ENCODE measurements at regions not wholly inside any gene's neighbourhood (a gene's known extent, or its start where the extent isn't known, plus 50 kb on each side); places are given as distances from the start of the nearest gene placed in this dataset.
"Not testable (repeated sequence)": the region's sequence is repeated elsewhere in the genome, so short reads cannot be mapped to it uniquely, and the experiment has no call there.

DNA sequence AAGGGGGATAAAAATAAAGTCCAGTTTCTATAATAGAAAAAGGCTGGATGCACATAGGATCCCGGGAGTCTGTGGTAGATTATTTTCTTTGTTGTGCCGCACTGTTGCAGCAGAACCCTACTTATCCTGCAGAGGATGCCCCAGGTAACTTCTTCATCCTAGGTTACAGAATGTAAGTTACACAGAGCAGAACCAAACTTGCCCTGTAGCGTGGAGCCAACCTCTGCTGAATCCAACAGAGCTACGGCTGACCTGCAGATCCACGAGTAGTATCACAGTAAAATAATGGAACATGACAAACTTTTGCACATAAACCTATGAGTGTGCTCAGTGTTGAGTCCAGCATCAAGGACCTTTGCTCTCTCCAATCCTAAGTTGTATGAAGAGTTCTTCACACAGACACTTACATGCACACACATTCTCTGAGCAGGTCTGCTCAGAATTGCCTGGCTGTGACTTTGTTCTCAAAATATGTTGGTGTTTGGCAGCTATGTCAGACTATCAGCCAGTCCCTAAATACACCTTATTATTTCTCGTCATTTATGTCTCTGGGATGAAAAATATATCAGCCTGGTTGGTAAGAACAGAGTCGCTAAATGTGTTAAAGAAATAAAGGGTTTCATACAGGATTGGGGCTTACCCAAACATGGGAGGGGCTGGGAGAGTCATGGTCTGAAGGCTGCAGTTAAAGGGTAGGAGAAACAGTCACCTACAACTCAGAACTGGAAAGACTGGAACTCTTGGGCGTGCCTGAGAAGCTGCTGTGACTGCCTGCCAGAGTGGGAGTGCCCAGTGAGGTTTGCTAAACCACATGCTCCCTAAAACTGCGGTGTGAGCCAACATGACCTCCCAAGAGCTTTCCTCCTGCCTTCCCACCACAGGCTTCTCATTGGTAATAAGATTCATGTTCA, 165.1 kb upstream of the SLC24A3 start:
- Histone ChIP-seq H3K9me3 (ENCODE audit: insufficient read depth, low read depth, low read length) (no peaks in the 10 kb centered on the region), H3K27ac (ENCODE audit: low read length) (no peak overlapping the region)

DNA sequence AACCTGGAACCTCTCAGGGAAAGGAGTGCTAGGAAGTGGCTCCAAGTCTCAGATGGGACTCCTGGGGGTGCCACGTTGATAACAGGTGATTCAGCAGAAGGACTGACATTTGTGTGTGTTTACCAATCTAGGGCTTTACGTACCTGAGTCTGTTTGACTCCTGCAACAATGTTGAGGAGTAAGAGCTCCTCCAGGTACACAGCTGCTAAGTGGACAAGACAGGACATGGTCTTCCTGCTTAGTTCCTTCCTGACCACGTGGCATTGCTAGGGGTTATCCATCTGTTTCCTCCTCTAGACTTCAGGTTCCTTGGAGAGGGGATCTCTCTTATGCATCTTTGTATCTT, 164.5 kb upstream of the SLC24A3 start:
- H3K4me1 ChIP-seq (ENCODE audit: insufficient read depth, low read length) = peaks cover 4% of the 10 kb centered on the region; the same call in 1 of the 2 replicates
- H3K36me3 ChIP-seq (ENCODE audit: insufficient read depth, low read depth, low read length) = no peaks in the 10 kb centered on the region
- no peak overlapping the region for H3K27ac ChIP-seq (ENCODE audit: low read length)
- H3K4me3 ChIP-seq (ENCODE audit: low read length) = no peak overlapping the region
- no peak overlapping the region for H3K9ac ChIP-seq (ENCODE audit: low read depth, low read length)
- H3K9me3 ChIP-seq (ENCODE audit: insufficient read depth, low read depth, low read length) = no peaks in the 10 kb centered on the region
- H3K27me3 ChIP-seq (ENCODE audit: insufficient read depth, low read length) = no peaks in the 10 kb centered on the region

More for the DNA sequence above, 165.1 kb upstream of the SLC24A3 start:
- Histone ChIP-seq H3K4me1 (ENCODE audit: insufficient read depth, low read length) (peaks cover 4% of the 10 kb centered on the region; the same call in 1 of the 2 replicates), H3K36me3 (ENCODE audit: insufficient read depth, low read depth, low read length) (no peaks in the 10 kb centered on the region), H3K27me3 (ENCODE audit: insufficient read depth, low read length) (no peaks in the 10 kb centered on the region), H3K4me3 (ENCODE audit: low read length) (no peak overlapping the region), H3K9ac (ENCODE audit: low read depth, low read length) (no peak overlapping the region)

DNA sequence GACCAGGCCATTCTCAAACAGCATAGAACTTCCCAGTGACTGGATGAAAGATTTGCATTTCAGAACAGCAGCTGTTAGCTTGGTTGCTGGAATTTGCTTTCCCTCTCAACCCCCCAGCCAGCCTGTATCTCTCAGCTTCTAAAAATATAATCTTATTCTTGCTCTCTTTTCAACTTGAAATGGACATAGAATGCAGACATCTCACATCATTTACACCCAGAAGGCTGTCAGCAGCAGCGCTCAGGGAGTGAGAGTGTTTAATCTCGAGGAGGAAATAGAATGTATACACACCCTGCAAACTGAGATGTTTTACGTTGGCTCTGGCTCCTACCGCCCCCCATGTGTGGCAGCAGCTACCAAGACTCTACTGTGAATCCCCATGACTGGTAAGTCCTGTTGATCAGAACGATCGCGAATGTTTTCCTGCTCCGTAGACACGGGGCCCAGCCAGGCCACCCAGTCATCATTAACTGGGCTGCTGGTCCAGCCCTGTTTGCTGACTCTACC, 163.4 kb upstream of the SLC24A3 start:
- H3K4me1 ChIP-seq (ENCODE audit: insufficient read depth, low read length) = peaks cover 4% of the 10 kb centered on the region; the same call in 1 of the 2 replicates
- H3K36me3 ChIP-seq (ENCODE audit: insufficient read depth, low read depth, low read length) = no peaks in the 10 kb centered on the region

DNA sequence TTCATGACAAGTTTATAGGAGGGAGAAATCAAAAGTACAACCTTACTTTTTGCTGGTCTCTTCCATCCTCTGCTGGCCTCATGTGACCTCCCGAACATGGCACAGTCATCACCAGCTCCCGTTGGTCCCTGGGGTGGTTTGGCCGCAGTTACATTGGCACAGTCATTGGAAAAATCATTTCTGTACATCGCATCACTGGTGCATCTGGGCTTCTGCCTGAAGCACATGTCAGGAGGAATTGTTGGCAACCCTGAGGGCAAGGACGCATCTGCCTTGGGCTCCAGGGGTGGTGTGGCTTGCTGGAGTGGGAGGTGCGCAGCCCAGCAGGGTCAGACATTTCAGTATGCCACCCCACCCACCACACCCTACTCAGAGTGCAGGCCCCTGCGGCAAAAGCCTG, 162.9 kb upstream of the SLC24A3 start:
- no peak overlapping the region for H3K9ac ChIP-seq (ENCODE audit: low read depth, low read length)
- H3K9me3 ChIP-seq (ENCODE audit: insufficient read depth, low read depth, low read length) = no peaks in the 10 kb centered on the region
- no peak overlapping the region for H3K4me3 ChIP-seq (ENCODE audit: low read length)
- H3K27ac ChIP-seq (ENCODE audit: low read length) = no peak overlapping the region
- H3K4me1 ChIP-seq (ENCODE audit: insufficient read depth, low read length) = peaks cover 4% of the 10 kb centered on the region; the same call in 1 of the 2 replicates
- H3K36me3 ChIP-seq (ENCODE audit: insufficient read depth, low read depth, low read length) = no peaks in the 10 kb centered on the region
- no peaks in the 10 kb centered on the region for H3K27me3 ChIP-seq (ENCODE audit: insufficient read depth, low read length)

More for the DNA sequence above, 163.4 kb upstream of the SLC24A3 start:
- H3K9me3 ChIP-seq (ENCODE audit: insufficient read depth, low read depth, low read length) = no peaks in the 10 kb centered on the region
- no peak overlapping the region for H3K4me3 ChIP-seq (ENCODE audit: low read length)
- no peak overlapping the region for H3K9ac ChIP-seq (ENCODE audit: low read depth, low read length)
- no peak overlapping the region for H3K27ac ChIP-seq (ENCODE audit: low read length)
- H3K27me3 ChIP-seq (ENCODE audit: insufficient read depth, low read length) = no peaks in the 10 kb centered on the region

DNA sequence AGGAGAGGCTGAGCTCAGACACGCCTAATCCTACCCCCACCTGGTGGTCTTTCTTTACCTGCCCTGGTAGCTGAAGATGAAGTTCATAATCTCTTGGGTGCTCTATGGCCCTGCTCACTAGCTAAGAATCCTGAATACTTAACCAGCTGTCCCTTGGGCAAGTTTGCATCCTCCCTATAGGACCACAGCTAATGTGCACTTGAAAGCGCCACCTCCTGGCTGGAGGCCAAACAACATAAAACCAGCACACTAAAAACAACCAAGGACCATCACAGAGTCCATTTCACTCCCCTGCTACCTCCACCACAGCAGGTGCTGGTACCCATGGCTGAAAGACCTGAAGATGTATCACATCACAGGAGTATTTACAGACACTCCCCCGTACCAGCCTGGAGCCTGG, 155.5 kb upstream of the SLC24A3 start:
- H3K27ac ChIP-seq (ENCODE audit: low read length) = no peak overlapping the region
- peaks cover 17% of the 10 kb centered on the region for H3K9me3 ChIP-seq (ENCODE audit: insufficient read depth, low read depth, low read length)
- no peaks in the 10 kb centered on the region for H3K27me3 ChIP-seq (ENCODE audit: insufficient read depth, low read length)
- no peak overlapping the region for H3K4me3 ChIP-seq (ENCODE audit: low read length)
- no peaks in the 10 kb centered on the region for H3K36me3 ChIP-seq (ENCODE audit: insufficient read depth, low read depth, low read length)
- H3K9ac ChIP-seq (ENCODE audit: low read depth, low read length) = no peak overlapping the region
- H3K4me1 ChIP-seq (ENCODE audit: insufficient read depth, low read length) = no peaks in the 10 kb centered on the region

DNA sequence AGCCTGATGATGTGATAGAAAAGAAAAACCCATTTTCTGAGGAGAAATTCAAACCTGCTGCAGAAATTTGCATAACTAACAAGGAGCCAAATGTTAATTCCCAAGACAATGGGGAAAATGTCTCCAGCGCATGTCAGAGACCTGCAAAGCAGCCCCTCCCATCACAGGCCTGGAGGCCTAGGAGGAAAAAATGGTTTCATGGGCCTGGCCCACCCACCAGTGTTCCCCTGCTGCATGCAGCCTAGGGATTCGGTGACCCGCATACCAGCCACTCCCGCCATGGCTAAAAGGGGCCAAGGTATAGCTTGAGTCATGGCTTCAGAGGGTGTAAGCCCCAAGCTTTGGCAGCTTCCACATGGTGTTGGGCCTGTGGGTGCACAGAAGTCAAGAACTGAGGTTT, 147.7 kb upstream of the SLC24A3 start:
- not testable (repeated sequence) for H3K4me3 ChIP-seq (ENCODE audit: low read length); H3K27me3 ChIP-seq (ENCODE audit: insufficient read depth, low read length)

DNA sequence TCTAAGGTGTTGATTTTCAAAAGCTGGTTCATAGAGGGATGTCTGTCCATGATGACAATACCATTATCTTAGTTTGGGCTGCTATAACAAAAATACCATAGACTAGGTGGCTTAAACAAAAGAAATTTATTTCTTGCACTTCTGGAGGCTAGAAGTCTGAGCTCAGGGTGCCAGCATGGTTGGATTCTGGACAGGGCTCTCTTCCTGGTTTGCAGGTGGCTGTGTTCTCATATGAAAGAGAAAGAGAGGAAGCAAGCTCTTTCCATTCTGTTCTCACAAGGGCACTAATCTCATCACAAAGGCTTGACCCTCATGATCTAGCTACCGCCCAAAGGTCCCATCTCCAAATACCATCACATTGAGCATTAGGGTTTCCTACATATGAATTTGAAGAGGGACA, 144.5 kb upstream of the SLC24A3 start:
- Histone ChIP-seq H3K9me3 (ENCODE audit: insufficient read depth, low read depth, low read length) (peaks cover 36% of the 10 kb centered on the region), H3K27ac (ENCODE audit: low read length) (no peak overlapping the region), H3K36me3 (ENCODE audit: insufficient read depth, low read depth, low read length) (no peaks in the 10 kb centered on the region), H3K4me1 (ENCODE audit: insufficient read depth, low read length) (no peaks in the 10 kb centered on the region), H3K9ac (ENCODE audit: low read depth, low read length) (no peak overlapping the region), H3K4me3 (ENCODE audit: low read length) (no peak overlapping the region), H3K27me3 (ENCODE audit: insufficient read depth, low read length) (no peaks in the 10 kb centered on the region)

More for the DNA sequence above, 147.7 kb upstream of the SLC24A3 start:
- H3K9ac ChIP-seq (ENCODE audit: low read depth, low read length); H3K27ac ChIP-seq (ENCODE audit: low read length); H3K36me3 ChIP-seq (ENCODE audit: insufficient read depth, low read depth, low read length); H3K4me1 ChIP-seq (ENCODE audit: insufficient read depth, low read length): not testable (repeated sequence)
- H3K9me3 ChIP-seq (ENCODE audit: insufficient read depth, low read depth, low read length) = peaks cover 64% of the 10 kb centered on the region

DNA sequence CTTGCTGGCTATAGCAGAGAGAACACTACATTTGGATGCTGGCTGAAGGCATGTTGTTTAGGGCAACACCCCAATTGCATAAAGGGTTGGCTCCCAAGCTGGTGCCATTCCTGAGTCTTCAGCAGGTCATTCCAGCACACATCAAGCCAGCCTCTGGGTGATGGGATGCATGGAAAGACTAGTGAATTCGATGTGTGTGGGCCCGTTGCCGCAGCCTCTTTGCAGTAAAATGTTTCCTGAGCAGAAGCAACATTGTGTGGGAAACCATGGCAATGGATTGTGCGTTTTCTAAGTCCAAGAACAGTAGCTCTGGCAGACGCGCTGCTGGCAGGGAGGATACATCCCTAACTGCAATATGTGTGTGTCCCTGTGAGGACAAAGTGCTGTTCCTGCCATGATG, 142.4 kb upstream of the SLC24A3 start:
- Histone ChIP-seq H3K36me3 (ENCODE audit: insufficient read depth, low read depth, low read length) (no peaks in the 10 kb centered on the region), H3K9ac (ENCODE audit: low read depth, low read length) (no peak overlapping the region)

DNA sequence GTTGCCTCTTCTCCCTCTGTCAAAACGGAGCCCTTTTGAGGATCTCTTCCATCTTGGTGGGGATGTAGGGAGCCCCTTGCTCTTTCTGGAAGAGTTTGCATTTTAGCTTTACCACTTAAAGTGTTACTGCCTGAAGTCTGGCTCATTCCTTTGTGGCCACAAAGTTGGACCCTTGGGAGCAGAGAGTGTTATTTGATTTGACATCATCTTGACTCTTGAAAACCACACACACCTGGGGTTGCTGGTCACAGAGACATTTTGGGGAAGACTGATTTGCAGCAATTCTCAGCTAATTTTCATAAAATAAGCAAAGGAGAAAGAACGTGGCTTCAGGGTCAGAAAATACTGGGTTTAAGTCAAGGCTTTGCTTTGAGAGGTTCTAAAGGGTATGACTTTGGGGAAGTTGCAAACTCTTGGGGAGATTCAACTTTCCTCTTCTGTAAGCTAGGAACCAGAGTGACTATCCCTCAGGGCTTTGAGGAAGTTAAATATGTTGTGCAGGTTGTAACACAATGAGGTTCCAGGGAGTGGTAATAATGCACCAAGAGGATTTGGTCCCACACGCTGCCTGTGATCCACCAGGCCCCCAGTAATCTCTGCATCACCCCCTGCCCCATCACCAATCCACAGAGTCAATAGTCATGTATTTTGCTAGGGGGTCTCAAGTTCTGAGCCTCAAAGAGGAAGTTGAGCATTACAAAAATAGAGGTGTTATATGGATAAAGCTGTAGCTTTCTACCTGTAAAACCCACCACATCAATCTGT, 141.6 kb upstream of the SLC24A3 start:
- Histone ChIP-seq H3K27ac (ENCODE audit: low read length) (no peak overlapping the region), H3K9ac (ENCODE audit: low read depth, low read length) (no peak overlapping the region), H3K4me3 (ENCODE audit: low read length) (no peak overlapping the region), H3K27me3 (ENCODE audit: insufficient read depth, low read length) (no peaks in the 10 kb centered on the region), H3K36me3 (ENCODE audit: insufficient read depth, low read depth, low read length) (no peaks in the 10 kb centered on the region), H3K4me1 (ENCODE audit: insufficient read depth, low read length) (peaks cover 8% of the 10 kb centered on the region), H3K9me3 (ENCODE audit: insufficient read depth, low read depth, low read length) (peaks cover 12% of the 10 kb centered on the region; the same call in 1 of the 2 replicates)

More for the DNA sequence above, 142.4 kb upstream of the SLC24A3 start:
- Histone ChIP-seq H3K27ac (ENCODE audit: low read length) (no peak overlapping the region), H3K4me3 (ENCODE audit: low read length) (no peak overlapping the region), H3K4me1 (ENCODE audit: insufficient read depth, low read length) (peaks cover 6% of the 10 kb centered on the region), H3K9me3 (ENCODE audit: insufficient read depth, low read depth, low read length) (peaks cover 17% of the 10 kb centered on the region), H3K27me3 (ENCODE audit: insufficient read depth, low read length) (no peaks in the 10 kb centered on the region)

DNA sequence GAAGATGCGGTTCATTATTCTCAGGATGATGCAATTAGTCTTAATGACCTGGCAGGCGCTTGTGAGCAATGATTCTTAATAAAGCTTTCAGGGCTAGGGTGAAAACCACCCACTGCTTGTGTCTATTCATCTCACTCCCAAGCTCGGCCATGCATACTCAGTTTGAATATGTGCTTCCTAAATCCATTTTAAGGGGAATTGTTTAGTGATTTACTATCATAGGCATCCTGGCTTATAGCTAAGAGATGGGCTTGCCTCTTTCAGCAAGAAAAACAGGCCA, 141.1 kb upstream of the SLC24A3 start:
- Histone ChIP-seq H3K9ac (ENCODE audit: low read depth, low read length) (no peak overlapping the region), H3K27ac (ENCODE audit: low read length) (no peak overlapping the region), H3K36me3 (ENCODE audit: insufficient read depth, low read depth, low read length) (no peaks in the 10 kb centered on the region), H3K27me3 (ENCODE audit: insufficient read depth, low read length) (no peaks in the 10 kb centered on the region), H3K4me3 (ENCODE audit: low read length) (no peak overlapping the region), H3K9me3 (ENCODE audit: insufficient read depth, low read depth, low read length) (peaks cover 8% of the 10 kb centered on the region; the same call in 1 of the 2 replicates), H3K4me1 (ENCODE audit: insufficient read depth, low read length) (peaks cover 8% of the 10 kb centered on the region)

DNA sequence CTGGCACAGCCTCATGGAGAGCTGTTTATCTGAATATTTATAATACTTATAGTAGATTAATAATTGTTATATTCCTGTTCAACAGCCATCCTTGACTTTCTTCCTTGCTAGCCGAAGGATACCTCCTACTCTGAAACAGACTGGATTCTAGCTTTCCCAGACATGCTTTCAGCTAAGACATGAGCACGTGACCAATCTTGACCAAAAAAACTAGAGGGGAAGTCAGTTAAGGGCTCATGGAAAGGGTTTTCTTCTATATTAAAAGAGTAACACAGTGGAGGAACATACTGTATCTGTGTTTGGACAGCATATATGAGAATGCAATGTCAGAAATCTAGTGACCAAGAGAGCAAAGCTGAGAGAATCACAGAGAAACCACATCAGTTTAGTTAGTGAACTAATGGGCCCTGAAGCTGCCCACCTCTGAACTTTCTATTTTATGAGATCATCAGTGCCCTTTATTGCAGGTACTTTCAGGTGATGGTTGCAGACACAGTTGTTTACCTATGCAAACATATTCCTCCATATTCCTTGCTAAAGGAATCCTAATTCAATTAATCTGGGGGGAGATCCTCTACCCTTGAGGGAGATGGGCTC, 140.4 kb upstream of the SLC24A3 start:
- Histone ChIP-seq H3K4me1 (ENCODE audit: insufficient read depth, low read length) (peaks cover 8% of the 10 kb centered on the region), H3K27me3 (ENCODE audit: insufficient read depth, low read length) (no peaks in the 10 kb centered on the region), H3K9ac (ENCODE audit: low read depth, low read length) (no peak overlapping the region), H3K36me3 (ENCODE audit: insufficient read depth, low read depth, low read length) (no peaks in the 10 kb centered on the region), H3K4me3 (ENCODE audit: low read length) (no peak overlapping the region), H3K27ac (ENCODE audit: low read length) (no peak overlapping the region), H3K9me3 (ENCODE audit: insufficient read depth, low read depth, low read length) (peaks cover 3% of the 10 kb centered on the region; the same call in 1 of the 2 replicates)

Data from iPS-20b (cell line).